Type B pancreatic cell (in vitro differentiated cells): ENCODE measurements at regions not wholly inside any gene's neighbourhood (a gene's known extent, or its start where the extent isn't known, plus 50 kb on each side); places are given as distances from the start of the nearest gene placed in this dataset.

Source experiments
- DNase-seq: peaks from one replicate; pipeline ENCODE4 v3.0.0; 2021; ENCODE audit warnings: mixed read lengths; ENCODE audit not compliant: unreplicated experiment; ENCODE audit errors: extremely low spot score
- H3K27ac Mint-ChIP-seq: 2 replicates; pipeline ENCODE4 v1.8.0; 2021; ENCODE audit warnings: mild to moderate bottlenecking, mixed read lengths
- H3K27me3 Mint-ChIP-seq: 2 replicates; pipeline ENCODE4 v1.8.0; 2021; ENCODE audit warnings: mixed read lengths
- H3K36me3 Mint-ChIP-seq: 2 replicates; pipeline ENCODE4 v1.8.0; 2021; ENCODE audit warnings: mixed read lengths
- H3K4me1 Mint-ChIP-seq: one replicate; pipeline ENCODE4 v1.8.0; 2021; ENCODE audit warnings: mixed read lengths; ENCODE audit not compliant: unreplicated experiment
- H3K4me3 Mint-ChIP-seq: 2 replicates; pipeline ENCODE4 v1.8.0; 2021; ENCODE audit warnings: mild to moderate bottlenecking, mixed read lengths
- H3K9me3 Mint-ChIP-seq: 2 replicates; pipeline ENCODE4 v1.8.0; 2021; ENCODE audit warnings: mixed read lengths
- TF ChIP-seq, protein P1 (sequence below): fragments of 200-600 bp; sonication (generic); conservative IDR thresholded peaks from 2 replicates; pipeline ENCODE4 v1.5.0; 2021; ENCODE audit warnings: antibody characterized with exemption, mild to moderate bottlenecking

DNA sequence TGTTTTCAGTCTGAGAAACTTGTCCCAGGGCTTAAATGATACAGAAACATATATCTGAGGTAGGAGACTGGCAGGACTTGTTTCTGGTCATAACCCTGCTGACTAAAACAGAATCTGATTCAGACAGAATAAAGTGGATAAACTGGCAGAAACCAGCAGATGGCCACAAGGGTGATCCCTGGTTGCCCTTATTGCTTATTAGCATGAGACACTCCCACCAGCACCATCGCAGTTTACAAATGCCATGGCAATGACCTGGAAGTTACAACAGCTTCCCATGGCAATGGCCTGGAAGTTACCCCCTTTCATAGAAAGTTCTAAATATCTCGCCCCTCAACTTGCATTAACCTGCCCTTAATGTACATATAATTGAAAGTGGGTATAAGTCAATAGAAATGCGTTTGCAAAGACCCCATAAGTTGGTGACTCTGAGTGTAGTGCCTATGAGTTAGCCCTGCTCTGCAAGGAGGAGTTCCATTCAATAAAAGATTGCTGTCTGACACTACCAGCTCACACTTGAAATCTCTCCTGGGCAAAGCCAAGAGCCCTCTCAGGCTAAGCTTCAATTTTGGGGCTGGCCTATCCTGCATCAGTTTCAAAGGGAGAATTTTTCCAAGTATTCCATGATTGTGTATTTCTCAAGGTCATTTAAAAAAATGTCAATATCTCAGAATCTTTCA, 52.9 kb upstream of the PAGE5 start:
- H3K27me3 Mint-ChIP-seq, result no peaks in the 10 kb centered on the region
- no peak for DNase-seq
- no peaks in the 10 kb centered on the region for H3K36me3 Mint-ChIP-seq
- TF ChIP-seq, protein P1, sequence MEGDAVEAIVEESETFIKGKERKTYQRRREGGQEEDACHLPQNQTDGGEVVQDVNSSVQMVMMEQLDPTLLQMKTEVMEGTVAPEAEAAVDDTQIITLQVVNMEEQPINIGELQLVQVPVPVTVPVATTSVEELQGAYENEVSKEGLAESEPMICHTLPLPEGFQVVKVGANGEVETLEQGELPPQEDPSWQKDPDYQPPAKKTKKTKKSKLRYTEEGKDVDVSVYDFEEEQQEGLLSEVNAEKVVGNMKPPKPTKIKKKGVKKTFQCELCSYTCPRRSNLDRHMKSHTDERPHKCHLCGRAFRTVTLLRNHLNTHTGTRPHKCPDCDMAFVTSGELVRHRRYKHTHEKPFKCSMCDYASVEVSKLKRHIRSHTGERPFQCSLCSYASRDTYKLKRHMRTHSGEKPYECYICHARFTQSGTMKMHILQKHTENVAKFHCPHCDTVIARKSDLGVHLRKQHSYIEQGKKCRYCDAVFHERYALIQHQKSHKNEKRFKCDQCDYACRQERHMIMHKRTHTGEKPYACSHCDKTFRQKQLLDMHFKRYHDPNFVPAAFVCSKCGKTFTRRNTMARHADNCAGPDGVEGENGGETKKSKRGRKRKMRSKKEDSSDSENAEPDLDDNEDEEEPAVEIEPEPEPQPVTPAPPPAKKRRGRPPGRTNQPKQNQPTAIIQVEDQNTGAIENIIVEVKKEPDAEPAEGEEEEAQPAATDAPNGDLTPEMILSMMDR, result no peak
- no peak overlapping the region for H3K27ac Mint-ChIP-seq
- H3K4me1 Mint-ChIP-seq, result no peaks in the 10 kb centered on the region
- H3K4me3 Mint-ChIP-seq, result no peak overlapping the region
- H3K9me3 Mint-ChIP-seq, result no peaks in the 10 kb centered on the region

DNA sequence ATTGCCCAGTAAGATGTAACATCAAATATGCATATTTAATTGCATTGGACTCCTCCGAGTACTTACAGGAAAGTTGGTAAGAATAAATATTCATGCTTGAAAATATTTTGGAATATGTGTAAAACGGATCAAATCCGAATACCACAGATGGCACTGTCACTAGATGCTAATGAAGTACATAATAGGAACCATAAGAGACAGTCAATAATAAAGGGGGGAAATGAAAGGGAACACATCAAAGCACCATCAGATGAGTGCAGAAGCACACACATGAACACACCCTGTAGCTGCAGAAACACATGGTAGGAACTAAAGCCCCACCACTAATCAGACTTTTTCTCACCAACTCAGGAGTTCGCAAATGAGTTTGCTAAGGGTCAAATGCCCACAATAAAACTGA, 52.2 kb upstream of the PAGE5 start:
- no peaks in the 10 kb centered on the region for H3K9me3 Mint-ChIP-seq
- no peaks in the 10 kb centered on the region for H3K27me3 Mint-ChIP-seq
- no peaks in the 10 kb centered on the region for H3K4me1 Mint-ChIP-seq
- TF ChIP-seq, protein P1, result no peak
- no peak for DNase-seq
- no peaks in the 10 kb centered on the region for H3K36me3 Mint-ChIP-seq
- H3K27ac Mint-ChIP-seq, result no peak overlapping the region
- H3K4me3 Mint-ChIP-seq, result no peak overlapping the region

DNA sequence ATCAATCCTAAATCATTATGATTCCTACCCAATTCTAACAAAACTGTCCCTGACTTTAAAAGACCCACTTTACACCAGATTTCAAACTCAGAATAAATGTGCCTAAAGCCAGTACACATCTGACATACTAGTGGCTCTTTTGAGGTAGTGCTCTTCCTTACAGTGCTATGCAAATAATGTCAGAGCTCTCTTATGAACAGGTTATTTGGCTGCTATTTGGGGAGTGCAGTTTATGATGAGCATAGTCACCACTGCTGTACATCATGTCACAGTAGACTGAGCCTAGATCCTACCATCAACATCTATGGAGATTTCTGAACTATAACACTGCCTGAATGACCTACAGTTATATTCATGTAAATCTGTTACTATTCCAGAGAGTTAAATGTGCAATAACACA, 50.4 kb upstream of the PAGE5 start:
- Mint-ChIP-seq H3K9me3 (no peaks in the 10 kb centered on the region), H3K4me3 (no peak overlapping the region), H3K4me1 (no peaks in the 10 kb centered on the region), H3K36me3 (no peaks in the 10 kb centered on the region), H3K27me3 (no peaks in the 10 kb centered on the region), H3K27ac (no peak overlapping the region)
- TF ChIP-seq, protein P1, result no peak
- no peak for DNase-seq
